ENCODE measurements at regions not wholly inside any gene's neighbourhood (a gene's known extent, or its start where the extent isn't known, plus 50 kb on each side); places are given as distances from the start of the nearest gene placed in this dataset.

GRCh38 chr13:34104853-34105252 is 286.9 kb downstream of the RFC3 start:
- TF ChIP-seq CTCF (IDR thresholded peaks at IDR 0.05): no peak
- no peak for TF ChIP-seq POLR2A (IDR thresholded peaks at IDR 0.05)

All from testis (tissue), 2 donors.